ENCODE measurements at regions not wholly inside any gene's neighbourhood (a gene's known extent, or its start where the extent isn't known, plus 50 kb on each side); places are given as distances from the start of the nearest gene placed in this dataset.

- TF ChIP-seq FOXK2 (IDR thresholded peaks at IDR 0.05) (no peak), ZNF384 (IDR thresholded peaks at IDR 0.05) (no peak)
Observed at GRCh38 chr2:238985931-238986446, 138.1 kb downstream of the TWIST2 start.

Data from HEK293T (cell line).